ENCODE measurements at regions not wholly inside any gene's neighbourhood (a gene's known extent, or its start where the extent isn't known, plus 50 kb on each side); places are given as distances from the start of the nearest gene placed in this dataset.
"Not testable (repeated sequence)": the region's sequence is repeated elsewhere in the genome, so short reads cannot be mapped to it uniquely, and the experiment has no call there.

- in situ Hi-C loops (cut with HindIII; ENCODE audit: low pct_ligation_motif_present, low pct_unique_long_range_greater_than_20kb, low sequenced_read_pairs): no loop called here
- DNase-seq: no peak
Measured at GRCh38 chr15:24819680-24820079, 135.1 kb upstream of the SNRPN start.

- DNase-seq: no peak
- in situ Hi-C loops (cut with HindIII; ENCODE audit: low pct_ligation_motif_present, low pct_unique_long_range_greater_than_20kb, low sequenced_read_pairs): no loop called here
Measured at GRCh38 chr15:24823473-24823872, 131.3 kb upstream of the SNRPN start.

GRCh38 chr15:24832282-24832681 is 122.5 kb upstream of the SNRPN start:
- in situ Hi-C loops (cut with HindIII; ENCODE audit: low pct_ligation_motif_present, low pct_unique_long_range_greater_than_20kb, low sequenced_read_pairs): no loop called here
- DNase-seq: no peak

GRCh38 chr15:24835301-24835700 is 119.5 kb upstream of the SNRPN start:
- DNase-seq: no peak
- in situ Hi-C loops (cut with HindIII; ENCODE audit: low pct_ligation_motif_present, low pct_unique_long_range_greater_than_20kb, low sequenced_read_pairs): no loop called here

GRCh38 chr15:24848050-24848449 is 106.7 kb upstream of the SNRPN start:
- DNase-seq: no peak
- in situ Hi-C loops (cut with HindIII; ENCODE audit: low pct_ligation_motif_present, low pct_unique_long_range_greater_than_20kb, low sequenced_read_pairs): no loop called here

GRCh38 chr15:24856397-24857390 is 98.1 kb upstream of the SNRPN start:
- DNase-seq: no peak
- in situ Hi-C loops (cut with HindIII; ENCODE audit: low pct_ligation_motif_present, low pct_unique_long_range_greater_than_20kb, low sequenced_read_pairs): no loop called here

GRCh38 chr15:24857763-24858162 is 97.0 kb upstream of the SNRPN start:
- DNase-seq: no peak
- in situ Hi-C loops (cut with HindIII; ENCODE audit: low pct_ligation_motif_present, low pct_unique_long_range_greater_than_20kb, low sequenced_read_pairs): no loop called here

GRCh38 chr15:24858183-24858582 is 96.6 kb upstream of the SNRPN start:
- in situ Hi-C loops (cut with HindIII; ENCODE audit: low pct_ligation_motif_present, low pct_unique_long_range_greater_than_20kb, low sequenced_read_pairs); DNase-seq: not testable (repeated sequence)

- DNase-seq: no peak
- in situ Hi-C loops (cut with HindIII; ENCODE audit: low pct_ligation_motif_present, low pct_unique_long_range_greater_than_20kb, low sequenced_read_pairs): no loop called here
Measured at GRCh38 chr15:24858737-24859601, 95.8 kb upstream of the SNRPN start.

GRCh38 chr15:24861014-24861690 is 93.6 kb upstream of the SNRPN start:
- DNase-seq: no peak
- in situ Hi-C loops (cut with HindIII; ENCODE audit: low pct_ligation_motif_present, low pct_unique_long_range_greater_than_20kb, low sequenced_read_pairs): no loop called here

- DNase-seq: no peak
- in situ Hi-C loops (cut with HindIII; ENCODE audit: low pct_ligation_motif_present, low pct_unique_long_range_greater_than_20kb, low sequenced_read_pairs): no loop called here
Measured at GRCh38 chr15:24862726-24863521, 91.9 kb upstream of the SNRPN start.

- no peak for DNase-seq
- in situ Hi-C loops (cut with HindIII; ENCODE audit: low pct_ligation_motif_present, low pct_unique_long_range_greater_than_20kb, low sequenced_read_pairs): no loop called here
Measured at GRCh38 chr15:24865303-24865702, 89.5 kb upstream of the SNRPN start.

- no peak for DNase-seq
- in situ Hi-C loops (cut with HindIII; ENCODE audit: low pct_ligation_motif_present, low pct_unique_long_range_greater_than_20kb, low sequenced_read_pairs): no loop called here
Measured at GRCh38 chr15:24877174-24877573, 77.6 kb upstream of the SNRPN start.

- no peak for DNase-seq
Measured at GRCh38 chr15:24878153-24878552, 76.6 kb upstream of the SNRPN start.

GRCh38 chr15:24879492-24879891 is 75.3 kb upstream of the SNRPN start:
- in situ Hi-C loops (cut with HindIII; ENCODE audit: low pct_ligation_motif_present, low pct_unique_long_range_greater_than_20kb, low sequenced_read_pairs): no loop called here
- DNase-seq: no peak

More at GRCh38 chr15:24878153-24878552, 76.6 kb upstream of the SNRPN start:
- in situ Hi-C loops (cut with HindIII; ENCODE audit: low pct_ligation_motif_present, low pct_unique_long_range_greater_than_20kb, low sequenced_read_pairs): no loop called here

- in situ Hi-C loops (cut with HindIII; ENCODE audit: low pct_ligation_motif_present, low pct_unique_long_range_greater_than_20kb, low sequenced_read_pairs): no loop called here
- no peak for DNase-seq
Measured at GRCh38 chr15:24880663-24881062, 74.1 kb upstream of the SNRPN start.

- no peak for DNase-seq
- in situ Hi-C loops (cut with HindIII; ENCODE audit: low pct_ligation_motif_present, low pct_unique_long_range_greater_than_20kb, low sequenced_read_pairs): no loop called here
Measured at GRCh38 chr15:24886538-24886937, 68.2 kb upstream of the SNRPN start.

GRCh38 chr15:24898715-24899272 is 56.0 kb upstream of the SNRPN start:
- DNase-seq: no peak
- in situ Hi-C loops (cut with HindIII; ENCODE audit: low pct_ligation_motif_present, low pct_unique_long_range_greater_than_20kb, low sequenced_read_pairs): no loop called here

Data from ACHN (cell line).